ENCODE measurements at regions not wholly inside any gene's neighbourhood (a gene's known extent, or its start where the extent isn't known, plus 50 kb on each side); places are given as distances from the start of the nearest gene placed in this dataset.

DNA sequence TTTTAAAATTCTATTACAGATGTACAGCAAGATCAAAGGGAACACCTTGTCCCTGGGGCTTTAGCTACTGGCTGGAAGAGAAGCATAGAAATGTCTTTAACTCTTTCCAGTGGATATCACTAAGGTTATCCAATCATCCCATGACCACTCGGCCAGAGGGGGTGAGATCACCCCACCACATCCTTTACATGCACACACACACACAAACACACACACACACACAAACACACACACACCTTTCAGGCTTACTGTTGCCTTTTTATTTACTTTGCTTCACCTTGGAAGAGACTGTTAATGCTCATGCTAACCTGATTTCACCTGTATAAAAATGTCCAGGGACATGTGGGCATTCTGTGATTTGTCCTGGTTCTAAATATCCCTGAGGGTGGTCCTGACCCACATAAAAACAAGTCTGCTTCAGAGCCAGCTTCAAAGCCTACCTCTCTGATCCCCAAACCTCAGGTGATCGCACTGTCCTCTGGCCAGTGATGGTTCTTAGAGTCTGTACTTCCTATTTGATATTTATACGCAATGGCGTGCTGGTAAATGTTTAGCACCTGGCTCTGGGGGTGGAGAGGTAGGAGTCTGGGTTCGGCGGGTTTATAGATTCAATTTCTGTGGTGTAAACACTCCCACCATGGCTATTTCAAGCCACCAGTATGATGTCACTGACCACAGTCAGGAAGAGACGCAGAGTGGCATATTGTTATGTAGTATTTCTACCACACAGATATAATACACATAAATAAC is 166.1 kb upstream of the EEA1 start:
- H3K9me3 Mint-ChIP-seq (ENCODE audit: unreplicated experiment), result no peaks in the 10 kb centered on the region
- H3K36me3 Mint-ChIP-seq (ENCODE audit: unreplicated experiment), result peaks cover 2% of the 10 kb centered on the region
- H3K27ac Mint-ChIP-seq (ENCODE audit: unreplicated experiment), result no peak overlapping the region
- peaks cover 8% of the 10 kb centered on the region for H3K4me1 Mint-ChIP-seq (ENCODE audit: unreplicated experiment)
- H3K27me3 Mint-ChIP-seq (ENCODE audit: unreplicated experiment), result no peaks in the 10 kb centered on the region
- no peak overlapping the region for H3K4me3 Mint-ChIP-seq (ENCODE audit: unreplicated experiment)
- TF ChIP-seq, protein P1, sequence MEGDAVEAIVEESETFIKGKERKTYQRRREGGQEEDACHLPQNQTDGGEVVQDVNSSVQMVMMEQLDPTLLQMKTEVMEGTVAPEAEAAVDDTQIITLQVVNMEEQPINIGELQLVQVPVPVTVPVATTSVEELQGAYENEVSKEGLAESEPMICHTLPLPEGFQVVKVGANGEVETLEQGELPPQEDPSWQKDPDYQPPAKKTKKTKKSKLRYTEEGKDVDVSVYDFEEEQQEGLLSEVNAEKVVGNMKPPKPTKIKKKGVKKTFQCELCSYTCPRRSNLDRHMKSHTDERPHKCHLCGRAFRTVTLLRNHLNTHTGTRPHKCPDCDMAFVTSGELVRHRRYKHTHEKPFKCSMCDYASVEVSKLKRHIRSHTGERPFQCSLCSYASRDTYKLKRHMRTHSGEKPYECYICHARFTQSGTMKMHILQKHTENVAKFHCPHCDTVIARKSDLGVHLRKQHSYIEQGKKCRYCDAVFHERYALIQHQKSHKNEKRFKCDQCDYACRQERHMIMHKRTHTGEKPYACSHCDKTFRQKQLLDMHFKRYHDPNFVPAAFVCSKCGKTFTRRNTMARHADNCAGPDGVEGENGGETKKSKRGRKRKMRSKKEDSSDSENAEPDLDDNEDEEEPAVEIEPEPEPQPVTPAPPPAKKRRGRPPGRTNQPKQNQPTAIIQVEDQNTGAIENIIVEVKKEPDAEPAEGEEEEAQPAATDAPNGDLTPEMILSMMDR (IDR thresholded peaks at IDR 0.05), result no peak
- DNase-seq (ENCODE audit: extremely low spot score, unreplicated experiment), result no peak

DNA sequence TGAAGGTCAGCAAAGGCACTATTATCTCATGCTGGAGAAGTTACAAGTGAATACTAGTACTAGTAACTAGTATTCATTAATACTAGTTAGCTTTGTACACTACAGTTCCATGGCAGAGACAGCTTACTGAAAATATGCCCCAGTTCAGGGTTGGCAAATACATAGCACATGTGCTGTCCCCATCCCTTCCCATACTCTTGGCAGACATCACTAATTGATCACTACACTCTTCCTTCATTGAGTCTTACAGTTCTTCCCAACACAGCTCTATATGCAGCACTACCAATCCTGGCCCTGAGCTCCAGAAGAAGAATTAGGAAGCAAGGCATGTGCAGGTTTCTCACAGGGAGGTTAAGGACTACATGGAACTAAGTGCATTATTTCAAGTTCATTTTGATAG is 168.3 kb upstream of the EEA1 start:
- TF ChIP-seq, protein P1 (IDR thresholded peaks at IDR 0.05), result no peak
- DNase-seq (ENCODE audit: extremely low spot score, unreplicated experiment), result no peak
- Mint-ChIP-seq H3K27me3 (ENCODE audit: unreplicated experiment) (no peaks in the 10 kb centered on the region), H3K27ac (ENCODE audit: unreplicated experiment) (no peak overlapping the region), H3K36me3 (ENCODE audit: unreplicated experiment) (peaks cover 2% of the 10 kb centered on the region), H3K4me3 (ENCODE audit: unreplicated experiment) (no peak overlapping the region), H3K9me3 (ENCODE audit: unreplicated experiment) (no peaks in the 10 kb centered on the region), H3K4me1 (ENCODE audit: unreplicated experiment) (peaks cover 2% of the 10 kb centered on the region)

GRCh38 chr12:93098077-93098476 is 169.0 kb upstream of the EEA1 start:
- H3K27me3 Mint-ChIP-seq (ENCODE audit: unreplicated experiment), result no peaks in the 10 kb centered on the region
- DNase-seq (ENCODE audit: extremely low spot score, unreplicated experiment), result no peak

DNA sequence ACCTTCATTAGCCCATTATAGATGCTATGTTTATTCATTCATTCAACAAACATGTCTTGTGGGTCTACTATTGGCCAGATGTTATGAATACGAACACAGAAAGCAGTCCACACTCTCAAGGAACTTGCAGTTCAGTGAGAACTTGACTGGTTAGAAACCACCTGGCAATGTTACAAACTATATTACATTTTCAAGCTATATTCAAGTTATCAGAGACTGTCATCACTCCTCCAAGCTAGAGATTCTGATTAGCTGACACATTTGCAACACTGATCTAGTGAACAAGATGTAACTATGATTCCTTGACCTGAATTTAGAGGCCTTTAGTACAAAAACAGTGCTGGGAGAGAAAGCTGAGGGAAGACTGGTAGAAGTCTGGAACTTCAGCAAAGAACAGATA is 170.7 kb upstream of the EEA1 start:
- Mint-ChIP-seq H3K27ac (ENCODE audit: unreplicated experiment) (no peak overlapping the region), H3K4me1 (ENCODE audit: unreplicated experiment) (peaks cover 2% of the 10 kb centered on the region), H3K9me3 (ENCODE audit: unreplicated experiment) (no peaks in the 10 kb centered on the region), H3K36me3 (ENCODE audit: unreplicated experiment) (peaks cover 2% of the 10 kb centered on the region), H3K27me3 (ENCODE audit: unreplicated experiment) (no peaks in the 10 kb centered on the region), H3K4me3 (ENCODE audit: unreplicated experiment) (no peak overlapping the region)
- TF ChIP-seq, protein P1 (IDR thresholded peaks at IDR 0.05), result no peak
- DNase-seq (ENCODE audit: extremely low spot score, unreplicated experiment), result no peak

More at GRCh38 chr12:93098077-93098476, 169.0 kb upstream of the EEA1 start:
- H3K27ac Mint-ChIP-seq (ENCODE audit: unreplicated experiment), result no peak overlapping the region
- peaks cover 2% of the 10 kb centered on the region for H3K36me3 Mint-ChIP-seq (ENCODE audit: unreplicated experiment)
- H3K4me1 Mint-ChIP-seq (ENCODE audit: unreplicated experiment), result peaks cover 2% of the 10 kb centered on the region
- TF ChIP-seq, protein P1 (IDR thresholded peaks at IDR 0.05), result peak; percentile 56
- H3K4me3 Mint-ChIP-seq (ENCODE audit: unreplicated experiment), result no peak overlapping the region
- no peaks in the 10 kb centered on the region for H3K9me3 Mint-ChIP-seq (ENCODE audit: unreplicated experiment)

GRCh38 chr12:93100610-93101009 is 171.5 kb upstream of the EEA1 start:
- Mint-ChIP-seq H3K27ac (ENCODE audit: unreplicated experiment) (no peak overlapping the region), H3K4me3 (ENCODE audit: unreplicated experiment) (no peak overlapping the region), H3K9me3 (ENCODE audit: unreplicated experiment) (no peaks in the 10 kb centered on the region), H3K4me1 (ENCODE audit: unreplicated experiment) (peaks cover 2% of the 10 kb centered on the region), H3K36me3 (ENCODE audit: unreplicated experiment) (peaks cover 2% of the 10 kb centered on the region), H3K27me3 (ENCODE audit: unreplicated experiment) (no peaks in the 10 kb centered on the region)
- TF ChIP-seq, protein P1 (IDR thresholded peaks at IDR 0.05), result no peak
- DNase-seq (ENCODE audit: extremely low spot score, unreplicated experiment), result no peak
